Stromal cell of bone marrow (primary cell): ENCODE measurements at regions not wholly inside any gene's neighbourhood (a gene's known extent, or its start where the extent isn't known, plus 50 kb on each side); places are given as distances from the start of the nearest gene placed in this dataset.

Source experiments
- DNase-seq: peaks from one replicate; pipeline ENCODE4 v3.0.0-alpha.2; 2012; ENCODE audit warnings: low read depth

GRCh38 chr15:47366884-47367283 lies 350.4 kb upstream of the SEMA6D start:
- DNase-seq: no peak

GRCh38 chr15:47367726-47368390 lies 349.4 kb upstream of the SEMA6D start:
- no peak for DNase-seq

GRCh38 chr15:47371939-47372338 lies 345.4 kb upstream of the SEMA6D start:
- no peak for DNase-seq

- DNase-seq: no peak
Observed at GRCh38 chr15:47374222-47374621, 343.1 kb upstream of the SEMA6D start.

- DNase-seq: no peak
Observed at GRCh38 chr15:47376190-47376589, 341.1 kb upstream of the SEMA6D start.

GRCh38 chr15:47377465-47377864 lies 339.8 kb upstream of the SEMA6D start:
- DNase-seq: no peak

DNA sequence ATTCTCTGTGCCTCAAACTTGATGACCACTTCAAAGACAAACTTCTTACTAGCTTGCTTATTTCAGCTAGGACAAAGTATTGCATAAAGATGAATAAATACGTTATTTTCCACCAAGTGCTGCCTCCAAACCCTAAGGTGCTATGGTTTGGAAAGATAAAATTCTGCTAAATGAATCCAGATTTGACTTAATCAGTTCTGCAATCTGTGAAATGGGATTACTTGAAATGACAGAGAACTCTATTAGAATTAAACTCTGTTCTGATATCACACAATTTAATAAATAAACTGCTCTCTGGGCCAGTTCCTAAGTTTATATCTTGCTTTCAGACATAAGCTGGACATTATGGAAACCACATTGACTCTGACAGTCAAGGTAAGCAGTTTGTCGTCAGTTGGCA lies 338.8 kb upstream of the SEMA6D start:
- DNase-seq: no peak

- no peak for DNase-seq
Observed at GRCh38 chr15:47383102-47383501, 334.2 kb upstream of the SEMA6D start.

- no peak for DNase-seq
Observed at GRCh38 chr15:47383801-47384200, 333.5 kb upstream of the SEMA6D start.

DNA sequence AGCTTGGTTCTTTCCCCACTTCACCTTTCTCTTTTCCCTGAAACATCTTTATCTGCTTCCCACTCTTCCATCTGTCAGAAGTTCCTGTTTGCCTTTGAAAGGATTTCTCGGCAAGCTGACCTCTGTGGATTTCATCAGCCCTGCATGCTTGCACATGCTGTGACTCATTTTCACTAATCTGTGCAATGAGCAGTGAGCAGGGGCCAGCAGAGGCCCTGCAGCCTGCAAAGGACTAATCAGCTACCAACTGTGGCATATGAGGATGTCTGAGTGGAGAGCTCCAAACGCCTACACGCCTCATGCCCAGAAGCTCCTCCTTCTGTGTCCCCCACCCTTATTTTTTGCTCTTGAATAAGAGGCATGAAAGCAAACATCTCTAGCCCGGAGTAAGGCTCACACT lies 333.0 kb upstream of the SEMA6D start:
- DNase-seq: peak; percentile 77

DNA sequence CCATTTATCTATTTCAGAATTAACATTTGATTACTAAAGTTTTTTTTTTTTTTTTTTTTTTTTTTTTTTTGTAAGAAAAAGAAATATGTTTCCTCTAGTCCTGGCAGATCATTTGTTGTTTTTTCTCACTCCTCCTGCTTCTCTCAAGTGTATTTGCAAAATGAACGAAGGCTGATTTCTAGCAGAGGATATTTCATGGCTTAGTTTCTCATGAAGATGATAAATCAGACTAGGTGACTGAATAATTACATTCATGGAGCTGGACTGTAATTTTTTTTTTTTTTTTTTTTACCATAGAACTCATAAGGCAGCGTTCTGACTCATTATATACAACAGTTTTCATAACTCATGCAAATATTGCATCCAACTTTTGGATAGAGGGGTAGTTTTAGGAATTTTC lies 332.5 kb upstream of the SEMA6D start:
- DNase-seq: no peak

DNA sequence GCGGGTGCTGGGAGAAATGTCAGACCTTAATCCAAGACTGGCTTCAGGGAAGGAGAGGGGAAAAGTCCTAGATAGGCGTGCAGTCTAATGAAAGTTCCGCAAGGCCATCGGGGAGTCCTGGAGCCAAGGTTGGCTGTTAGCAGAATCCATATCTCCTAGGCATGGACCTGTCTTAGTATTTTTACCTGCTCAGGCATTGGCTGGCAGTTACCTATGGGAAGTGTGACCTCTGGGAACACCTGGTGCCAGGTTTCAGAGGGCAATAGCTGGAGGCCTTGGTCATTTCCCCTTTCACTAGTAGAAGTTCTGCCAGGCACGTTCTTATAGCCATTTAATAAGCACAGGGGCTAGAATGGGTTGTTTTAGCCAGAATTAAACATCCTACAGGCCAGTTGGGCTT lies 330.8 kb upstream of the SEMA6D start:
- no peak for DNase-seq

GRCh38 chr15:47388299-47388698 lies 329.0 kb upstream of the SEMA6D start:
- no peak for DNase-seq

DNA sequence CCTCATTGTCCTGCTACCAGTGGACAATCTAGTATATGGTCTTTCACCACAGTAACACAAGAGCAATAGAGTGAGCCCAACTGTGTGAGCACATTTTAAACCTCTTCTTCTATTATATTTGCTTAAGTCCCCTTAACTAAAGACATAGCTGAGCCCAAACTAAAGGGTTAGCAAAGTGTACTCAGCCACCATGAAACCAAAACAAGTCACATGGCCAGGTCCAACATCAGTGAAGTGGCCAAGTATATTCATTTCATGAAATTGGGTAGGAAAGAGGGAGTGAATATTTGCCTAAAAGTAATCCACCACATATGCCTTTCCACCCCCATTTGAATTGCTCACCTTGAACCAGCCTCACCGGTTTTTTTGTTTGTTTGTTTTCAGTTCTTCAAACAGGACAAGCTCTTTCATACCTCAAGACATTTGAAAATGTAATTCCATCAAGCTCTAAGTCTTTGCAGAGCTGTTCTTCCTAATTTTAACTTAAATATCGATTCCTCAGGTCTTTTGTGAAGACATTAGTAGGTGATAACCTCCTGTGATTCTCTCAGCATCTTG lies 327.0 kb upstream of the SEMA6D start:
- no peak for DNase-seq

GRCh38 chr15:47394286-47394809 lies 323.0 kb upstream of the SEMA6D start:
- DNase-seq: no peak

DNA sequence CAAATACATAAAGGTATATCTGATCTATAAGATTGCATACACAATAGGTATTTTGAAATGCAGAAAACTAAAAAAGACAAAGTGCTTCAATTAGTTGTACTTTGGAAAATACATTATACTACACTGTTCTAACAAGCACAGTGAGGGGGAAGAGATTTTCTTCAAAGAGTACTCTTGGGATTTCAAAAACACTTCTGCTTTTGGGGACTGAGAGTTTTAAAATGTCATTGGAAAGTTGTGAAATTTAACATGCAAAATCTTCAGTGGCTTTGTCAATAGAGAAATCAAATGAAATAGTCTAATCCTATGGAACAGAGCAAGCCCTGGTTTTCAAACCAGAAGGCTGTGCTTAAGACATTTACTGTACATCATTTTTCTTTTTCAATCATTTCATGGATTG lies 322.2 kb upstream of the SEMA6D start:
- no peak for DNase-seq

DNA sequence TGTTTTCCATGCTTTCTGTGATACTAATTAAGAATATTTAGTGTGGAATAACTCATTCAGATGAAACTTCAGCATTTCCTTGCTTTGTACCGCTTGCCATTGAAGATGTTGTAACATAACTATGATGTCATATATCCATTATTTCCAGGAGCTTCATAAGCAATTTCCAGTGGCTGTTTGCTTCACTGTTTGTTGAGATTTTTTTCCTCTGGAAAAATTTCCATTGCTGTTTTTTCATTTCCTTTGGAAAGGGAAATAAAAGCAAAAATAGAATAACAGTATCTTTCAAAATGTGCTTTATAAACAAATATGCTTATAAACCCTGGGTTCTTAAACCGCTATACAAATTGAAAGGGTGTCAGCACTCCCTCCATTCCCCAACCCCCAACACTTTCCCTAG lies 319.6 kb upstream of the SEMA6D start:
- DNase-seq: no peak

GRCh38 chr15:47398132-47398531 lies 319.2 kb upstream of the SEMA6D start:
- DNase-seq: no peak

DNA sequence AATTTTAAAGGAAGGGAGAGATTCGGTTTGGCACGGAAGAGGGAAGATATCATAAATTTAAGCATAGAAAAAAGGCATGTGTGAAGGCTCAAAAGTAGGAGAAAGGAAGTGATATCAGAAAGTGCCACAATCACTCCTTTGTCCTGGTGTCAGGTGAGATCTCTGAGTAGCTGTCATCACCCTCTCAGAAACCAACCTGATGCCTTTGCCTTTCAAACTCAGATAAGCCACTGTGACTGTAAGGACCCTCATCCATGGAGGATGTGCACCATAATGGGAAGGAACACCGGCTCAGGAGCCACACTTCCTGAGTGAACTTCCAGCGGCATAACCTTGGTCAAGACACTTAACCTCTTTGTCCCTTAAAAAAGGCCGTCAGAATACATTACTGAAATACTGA lies 318.7 kb upstream of the SEMA6D start:
- no peak for DNase-seq

- no peak for DNase-seq
Observed at GRCh38 chr15:47399100-47399499, 318.2 kb upstream of the SEMA6D start.

GRCh38 chr15:47400603-47401002 lies 316.7 kb upstream of the SEMA6D start:
- no peak for DNase-seq

DNA sequence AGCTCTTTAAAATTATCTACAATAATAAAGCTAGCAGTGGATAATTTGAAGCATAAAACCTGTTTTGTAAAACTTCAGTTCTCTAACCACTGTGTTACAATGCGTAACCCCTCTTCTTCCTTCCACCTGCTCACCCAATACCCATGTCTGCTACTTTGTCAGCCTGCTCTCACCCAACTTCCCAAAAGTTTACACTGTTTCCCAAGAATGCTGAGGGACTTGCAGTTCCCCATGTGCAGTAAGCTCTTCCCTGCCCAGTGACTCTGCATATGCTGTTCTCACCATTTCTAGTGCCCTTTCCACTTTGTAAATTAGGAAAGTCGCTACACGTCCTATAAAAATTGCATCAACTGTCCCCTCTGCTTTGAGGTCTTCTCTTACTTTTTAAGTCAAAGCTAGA lies 315.9 kb upstream of the SEMA6D start:
- no peak for DNase-seq

DNA sequence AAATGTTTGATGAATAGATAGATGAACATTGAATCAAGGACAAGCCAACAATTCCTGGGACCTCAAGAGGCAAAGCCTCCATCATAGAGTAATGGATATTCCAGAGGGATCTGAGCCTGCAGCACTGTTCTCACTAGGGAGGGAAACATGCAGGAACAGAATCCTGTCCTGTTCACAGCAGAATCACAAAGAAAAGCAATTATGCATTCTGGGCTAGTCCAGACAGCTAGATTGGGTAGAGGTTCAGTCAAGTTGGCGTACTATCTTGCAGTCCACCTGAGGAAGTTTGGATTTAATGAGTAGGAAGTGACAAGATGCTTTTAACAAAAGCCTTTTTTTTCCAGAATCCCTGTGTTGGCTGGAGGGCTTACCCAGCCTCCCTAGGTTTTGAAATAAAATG lies 314.5 kb upstream of the SEMA6D start:
- no peak for DNase-seq

GRCh38 chr15:47404877-47405276 lies 312.4 kb upstream of the SEMA6D start:
- DNase-seq: no peak
